ENCODE measurements at regions not wholly inside any gene's neighbourhood (a gene's known extent, or its start where the extent isn't known, plus 50 kb on each side); places are given as distances from the start of the nearest gene placed in this dataset.

DNA sequence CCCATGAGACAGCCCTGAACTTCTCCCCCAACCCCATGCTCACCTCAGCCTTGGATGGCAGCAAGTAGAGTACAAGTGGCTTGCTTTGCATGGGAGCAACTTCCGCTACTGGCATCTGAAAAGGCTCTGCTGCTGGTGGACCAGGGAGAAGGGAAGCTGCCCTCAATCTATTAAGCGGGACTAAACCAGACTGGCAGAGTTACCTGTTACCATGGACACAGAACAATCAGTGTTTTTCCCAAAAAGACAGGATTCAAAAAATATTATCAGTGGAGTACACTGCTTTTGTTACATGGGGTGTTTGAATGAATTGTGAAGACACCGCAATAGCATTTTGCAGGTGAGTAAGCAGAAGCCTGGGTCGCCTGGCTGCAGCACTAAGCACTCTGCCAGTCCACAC, 631.4 kb upstream of the B3GAT1 start:
- no peaks in the 10 kb centered on the region for H3K9me2 ChIP-seq (ENCODE audit: insufficient read depth)
- H2AFZ ChIP-seq (ENCODE audit: low read depth, low read length, poor library complexity, severe bottlenecking): no peak overlapping the region
- ATAC-seq: no peak
- peaks cover 42% of the 10 kb centered on the region for H3K27me3 ChIP-seq (ENCODE audit: insufficient read depth, low read length)
- CTCF ChIA-PET: no interaction called here
- intact Hi-C loops (cut with micrococcal nuclease): no loop called here
- no peaks in the 10 kb centered on the region for H3K4me1 ChIP-seq (ENCODE audit: control insufficient read depth in 1 of 2, insufficient read depth in 2 of 2, low read length in 2 of 2)
- no peak overlapping the region for H3K4me2 ChIP-seq (ENCODE audit: low read length)
- DNase-seq (ENCODE audit: low read depth, low spot score): no peak
- no peak overlapping the region for H3K4me3 ChIP-seq (replicated peaks in 1 of 2; ENCODE audit: low read depth in 1 of 2, low read length in 2 of 2)
- no TSS peak for BruUV-seq (replicated peaks)
- RAD21 ChIA-PET (ENCODE audit: low non-redundant PET in 1 of 2, low total read pairs in 2 of 2, uncharacterized antibody in 2 of 2, unreplicated experiment in 2 of 2): no interaction called here
- no peak overlapping the region for H3K9ac ChIP-seq (ENCODE audit: low read length)
- H3K9me3 ChIP-seq (ENCODE audit: control insufficient read depth in 1 of 2, insufficient read depth in 1 of 2, low read depth in 1 of 2, low read length in 2 of 2): no peaks in the 10 kb centered on the region
- H4K20me1 ChIP-seq (ENCODE audit: insufficient read depth): no peaks in the 10 kb centered on the region
- no peak for TF ChIP-seq RAD21 (IDR thresholded peaks at IDR 0.05; ENCODE audit: low read depth)
- TF ChIP-seq, protein P1, sequence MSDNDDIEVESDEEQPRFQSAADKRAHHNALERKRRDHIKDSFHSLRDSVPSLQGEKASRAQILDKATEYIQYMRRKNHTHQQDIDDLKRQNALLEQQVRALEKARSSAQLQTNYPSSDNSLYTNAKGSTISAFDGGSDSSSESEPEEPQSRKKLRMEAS (IDR thresholded peaks at IDR 0.05): no peak
- POLR2A ChIA-PET: no interaction called here
- no peak overlapping the region for H3K27ac ChIP-seq (ENCODE audit: low read depth, low read length)
- H3K36me3 ChIP-seq (ENCODE audit: control insufficient read depth in 1 of 2, insufficient read depth in 2 of 2, low read length in 2 of 2): no peaks in the 10 kb centered on the region
- no peaks in the 10 kb centered on the region for H3K79me2 ChIP-seq (ENCODE audit: insufficient read depth, low read length)

DNA sequence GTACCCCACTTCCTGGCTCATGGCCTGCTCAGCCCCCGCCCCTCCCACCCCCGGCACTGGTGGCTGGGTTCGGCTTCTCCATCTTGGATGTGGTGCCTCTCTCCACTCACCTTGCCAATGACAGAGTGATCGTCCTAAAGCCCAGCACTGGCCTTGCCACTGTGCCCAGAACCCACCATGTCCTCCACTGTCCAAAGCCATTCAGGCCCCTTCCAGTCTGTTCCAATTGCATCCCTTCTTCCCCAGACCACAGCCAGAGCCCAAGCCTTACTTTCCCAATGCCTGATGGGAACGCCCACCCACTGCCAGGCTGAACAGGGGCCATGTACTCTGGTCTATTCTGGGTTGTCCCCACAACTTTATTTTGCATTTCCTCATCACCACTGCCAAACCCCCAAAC, 625.8 kb upstream of the B3GAT1 start:
- peaks cover 4% of the 10 kb centered on the region for H3K27me3 ChIP-seq (ENCODE audit: insufficient read depth, low read length)
- H3K4me3 ChIP-seq (replicated peaks in 1 of 2; ENCODE audit: low read depth in 1 of 2, low read length in 2 of 2): no peak overlapping the region
- no peaks in the 10 kb centered on the region for H3K9me3 ChIP-seq (ENCODE audit: control insufficient read depth in 1 of 2, insufficient read depth in 1 of 2, low read depth in 1 of 2, low read length in 2 of 2)
- no peaks in the 10 kb centered on the region for H3K9me2 ChIP-seq (ENCODE audit: insufficient read depth)
- ATAC-seq (no peak), DNase-seq (ENCODE audit: low read depth, low spot score) (no peak)
- H3K79me2 ChIP-seq (ENCODE audit: insufficient read depth, low read length): no peaks in the 10 kb centered on the region
- no TSS peak for BruUV-seq (replicated peaks)
- no peak overlapping the region for H2AFZ ChIP-seq (ENCODE audit: low read depth, low read length, poor library complexity, severe bottlenecking)
- H4K20me1 ChIP-seq (ENCODE audit: insufficient read depth): no peaks in the 10 kb centered on the region
- CTCF ChIA-PET: no interaction called here
- no peaks in the 10 kb centered on the region for H3K4me1 ChIP-seq (ENCODE audit: control insufficient read depth in 1 of 2, insufficient read depth in 2 of 2, low read length in 2 of 2)
- TF ChIP-seq CEBPB (IDR thresholded peaks at IDR 0.05; ENCODE audit: low read depth) (no peak), ZFX (IDR thresholded peaks at IDR 0.05) (no peak), SRF (IDR thresholded peaks at IDR 0.05; ENCODE audit: low read depth) (no peak), EZH2 (IDR thresholded peaks at IDR 0.05) (no peak), YY1 (IDR thresholded peaks at IDR 0.05; ENCODE audit: extremely low read depth, insufficient replicate concordance, low read depth, low read length) (no peak), JUND (IDR thresholded peaks at IDR 0.05) (no peak), TCF7L2 (IDR thresholded peaks at IDR 0.05; ENCODE audit: borderline replicate concordance, extremely low read depth, insufficient read depth, insufficient read length) (no peak)
- H3K27ac ChIP-seq (ENCODE audit: low read depth, low read length): no peak overlapping the region
- no peak overlapping the region for H3K4me2 ChIP-seq (ENCODE audit: low read length)
- no peak overlapping the region for H3K9ac ChIP-seq (ENCODE audit: low read length)
- RAD21 ChIA-PET (ENCODE audit: low non-redundant PET in 1 of 2, low total read pairs in 2 of 2, uncharacterized antibody in 2 of 2, unreplicated experiment in 2 of 2): no interaction called here
- POLR2A ChIA-PET: no interaction called here
- no peaks in the 10 kb centered on the region for H3K36me3 ChIP-seq (ENCODE audit: control insufficient read depth in 1 of 2, insufficient read depth in 2 of 2, low read length in 2 of 2)
- intact Hi-C loops (cut with micrococcal nuclease): no loop called here

Measured in HCT116 (cell line).